Calu3 (cell line): ENCODE measurements at regions not wholly inside any gene's neighbourhood (a gene's known extent, or its start where the extent isn't known, plus 50 kb on each side); places are given as distances from the start of the nearest gene placed in this dataset.

Experiments used
- BruUV-seq: library from RNA; stranded (reverse); fragments of 400-500 nt; replicated peaks from 2 replicates; lab custom pipeline; 2021; lab: Mats Ljungman, UMichigan
- CTCF ChIA-PET: fragments of 300-600 bp; sonication (Branson Sonifier 250); formaldehyde crosslinking; loops from one replicate; lab custom pipeline; 2022; ENCODE audit warnings: antibody characterized with exemption; lab: Charles Lee
- DNase-seq: peaks from one replicate; pipeline ENCODE4 v3.0.0; 2022
- H3K27ac Mint-ChIP-seq: one replicate; pipeline ENCODE4 v1.8.0; 2022; ENCODE audit warnings: mixed read lengths; ENCODE audit not compliant: unreplicated experiment
- H3K27me3 Mint-ChIP-seq: one replicate; pipeline ENCODE4 v1.8.0; 2022; ENCODE audit warnings: mixed read lengths; ENCODE audit not compliant: unreplicated experiment
- H3K36me3 Mint-ChIP-seq: one replicate; pipeline ENCODE4 v1.8.0; 2022; ENCODE audit warnings: mild to moderate bottlenecking, moderate library complexity, mixed read lengths; ENCODE audit not compliant: insufficient read depth, unreplicated experiment
- H3K4me1 Mint-ChIP-seq: one replicate; pipeline ENCODE4 v1.8.0; 2022; ENCODE audit warnings: mild to moderate bottlenecking, low read depth, mixed read lengths; ENCODE audit not compliant: unreplicated experiment
- H3K4me3 Mint-ChIP-seq: one replicate; pipeline ENCODE4 v1.8.0; 2022; ENCODE audit warnings: mild to moderate bottlenecking, low read depth, moderate library complexity, mixed read lengths; ENCODE audit not compliant: unreplicated experiment
- H3K9me3 Mint-ChIP-seq: one replicate; pipeline ENCODE4 v1.8.0; 2022; ENCODE audit warnings: low read depth, mixed read lengths; ENCODE audit not compliant: unreplicated experiment
- intact Hi-C: fragments of 100-400 bp; cut with micrococcal nuclease; formaldehyde crosslinking; loops from one replicate; pipeline ENCODE4 v1.10.0; 2022; ENCODE audit not compliant: unreplicated experiment
- TF ChIP-seq, protein P1 (sequence below): fragments of 200-600 bp; IDR thresholded peaks from one replicate; pipeline ENCODE4 v1.8.0; 2022; ENCODE audit warnings: antibody characterized with exemption; ENCODE audit not compliant: unreplicated experiment

DNA sequence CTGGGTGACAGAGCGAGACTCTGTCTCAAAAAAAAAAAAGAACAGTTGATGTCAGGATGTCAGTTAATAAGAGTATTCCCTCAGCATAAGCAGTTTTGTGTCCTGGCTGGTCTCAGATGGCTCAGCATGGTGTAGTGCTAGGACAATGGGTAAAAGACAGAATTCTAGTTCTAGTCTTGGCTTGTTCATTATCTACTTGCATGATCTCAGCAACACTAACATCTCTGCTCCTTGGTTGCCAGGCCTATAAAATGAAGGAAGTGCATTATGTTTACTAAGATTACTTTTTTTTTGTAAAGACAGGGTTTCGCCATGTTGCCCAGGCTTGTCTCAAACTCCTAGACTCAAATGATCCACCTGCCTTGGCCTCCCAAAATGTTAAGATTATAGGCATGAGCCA lies 84.3 kb upstream of the SP8 start:
- no peaks in the 10 kb centered on the region for H3K4me1 Mint-ChIP-seq
- no peak for DNase-seq
- no peak overlapping the region for H3K4me3 Mint-ChIP-seq
- no TSS peak for BruUV-seq
- intact Hi-C loops: no loop called here
- H3K27me3 Mint-ChIP-seq: peaks cover 58% of the 10 kb centered on the region
- TF ChIP-seq, protein P1, sequence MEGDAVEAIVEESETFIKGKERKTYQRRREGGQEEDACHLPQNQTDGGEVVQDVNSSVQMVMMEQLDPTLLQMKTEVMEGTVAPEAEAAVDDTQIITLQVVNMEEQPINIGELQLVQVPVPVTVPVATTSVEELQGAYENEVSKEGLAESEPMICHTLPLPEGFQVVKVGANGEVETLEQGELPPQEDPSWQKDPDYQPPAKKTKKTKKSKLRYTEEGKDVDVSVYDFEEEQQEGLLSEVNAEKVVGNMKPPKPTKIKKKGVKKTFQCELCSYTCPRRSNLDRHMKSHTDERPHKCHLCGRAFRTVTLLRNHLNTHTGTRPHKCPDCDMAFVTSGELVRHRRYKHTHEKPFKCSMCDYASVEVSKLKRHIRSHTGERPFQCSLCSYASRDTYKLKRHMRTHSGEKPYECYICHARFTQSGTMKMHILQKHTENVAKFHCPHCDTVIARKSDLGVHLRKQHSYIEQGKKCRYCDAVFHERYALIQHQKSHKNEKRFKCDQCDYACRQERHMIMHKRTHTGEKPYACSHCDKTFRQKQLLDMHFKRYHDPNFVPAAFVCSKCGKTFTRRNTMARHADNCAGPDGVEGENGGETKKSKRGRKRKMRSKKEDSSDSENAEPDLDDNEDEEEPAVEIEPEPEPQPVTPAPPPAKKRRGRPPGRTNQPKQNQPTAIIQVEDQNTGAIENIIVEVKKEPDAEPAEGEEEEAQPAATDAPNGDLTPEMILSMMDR: no peak
- CTCF ChIA-PET: no interaction called here
- no peaks in the 10 kb centered on the region for H3K36me3 Mint-ChIP-seq
- H3K9me3 Mint-ChIP-seq: no peaks in the 10 kb centered on the region
- no peak overlapping the region for H3K27ac Mint-ChIP-seq

- no peaks in the 10 kb centered on the region for H3K4me1 Mint-ChIP-seq
- TF ChIP-seq, protein P1: no peak
- H3K9me3 Mint-ChIP-seq: peaks cover under 1% of the 10 kb centered on the region
- intact Hi-C loops: no loop called here
- no peak for DNase-seq
- BruUV-seq: no TSS peak
- CTCF ChIA-PET: no interaction called here
- H3K4me3 Mint-ChIP-seq: no peak overlapping the region
- peaks cover 1% of the 10 kb centered on the region for H3K27me3 Mint-ChIP-seq
- no peaks in the 10 kb centered on the region for H3K36me3 Mint-ChIP-seq
- H3K27ac Mint-ChIP-seq: no peak overlapping the region
These were observed 106.1 kb upstream of the SP8 start for GRCh38 chr7:20892776-20893175.

DNA sequence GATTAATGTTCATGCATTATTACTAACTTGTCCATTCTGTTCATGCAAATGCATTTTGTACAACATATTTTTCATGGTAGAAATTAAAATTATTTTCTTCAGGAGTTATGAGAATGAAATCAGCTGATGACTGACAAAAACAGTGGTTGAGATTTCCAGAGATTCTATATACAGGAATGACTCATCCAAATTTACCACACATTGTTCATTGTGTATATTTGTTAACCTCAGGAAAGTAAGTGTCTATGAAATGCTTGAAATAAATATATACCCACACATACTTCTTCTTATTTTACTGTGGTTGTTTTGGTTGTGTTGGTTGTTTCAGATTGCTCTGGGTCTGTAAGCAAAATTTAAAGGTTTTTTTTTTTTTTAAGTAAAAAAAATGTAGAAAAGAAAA lies 108.1 kb upstream of the SP8 start:
- Mint-ChIP-seq H3K27me3 (no peaks in the 10 kb centered on the region), H3K9me3 (no peaks in the 10 kb centered on the region), H3K36me3 (no peaks in the 10 kb centered on the region), H3K4me1 (no peaks in the 10 kb centered on the region), H3K27ac (no peak overlapping the region), H3K4me3 (no peak overlapping the region)
- intact Hi-C loops: no loop called here
- BruUV-seq: no TSS peak
- CTCF ChIA-PET: no interaction called here
- TF ChIP-seq, protein P1: no peak
- DNase-seq: no peak

- intact Hi-C loops: no loop called here
- TF ChIP-seq, protein P1: no peak
- H3K27me3 Mint-ChIP-seq: peaks cover under 1% of the 10 kb centered on the region
- H3K4me1 Mint-ChIP-seq: no peaks in the 10 kb centered on the region
- no peak for DNase-seq
- H3K9me3 Mint-ChIP-seq: no peaks in the 10 kb centered on the region
- H3K36me3 Mint-ChIP-seq: no peaks in the 10 kb centered on the region
- no TSS peak for BruUV-seq
- CTCF ChIA-PET: no interaction called here
- H3K4me3 Mint-ChIP-seq: no peak overlapping the region
- H3K27ac Mint-ChIP-seq: no peak overlapping the region
These were observed 108.9 kb upstream of the SP8 start for GRCh38 chr7:20895563-20895962.
